ENCODE measurements at regions not wholly inside any gene's neighbourhood (a gene's known extent, or its start where the extent isn't known, plus 50 kb on each side); places are given as distances from the start of the nearest gene placed in this dataset.

GRCh38 chr9:117465706-117466105 lies 50.8 kb upstream of the ASTN2 start:
- Histone ChIP-seq H3K27me3 (no peaks in the 10 kb centered on the region), H3K36me3 (no peaks in the 10 kb centered on the region), H3K4me3 (no peak overlapping the region), H3K4me1 (peaks cover 2% of the 10 kb centered on the region), H4K20me1 (no peaks in the 10 kb centered on the region), H3K27ac (no peak overlapping the region), H3K9ac (no peak overlapping the region), H3K4me2 (no peak overlapping the region), H3K9me3 (no peaks in the 10 kb centered on the region)
- TF ChIP-seq Cebpa-rat (IDR thresholded peaks at IDR 0.05), result no peak

GRCh38 chr9:117464941-117465616 lies 50.2 kb upstream of the ASTN2 start:
- Histone ChIP-seq H3K27me3 (no peaks in the 10 kb centered on the region), H3K9me3 (no peaks in the 10 kb centered on the region), H3K4me1 (no peaks in the 10 kb centered on the region)

More at GRCh38 chr9:117464941-117465616, 50.2 kb upstream of the ASTN2 start:
- no peak overlapping the region for H3K9ac ChIP-seq
- H3K27ac ChIP-seq, result no peak overlapping the region
- H3K4me3 ChIP-seq, result no peak overlapping the region
- no peaks in the 10 kb centered on the region for H4K20me1 ChIP-seq
- no peak overlapping the region for H3K4me2 ChIP-seq
- H3K36me3 ChIP-seq, result no peaks in the 10 kb centered on the region
- no peak for TF ChIP-seq Cebpa-rat (IDR thresholded peaks at IDR 0.05)

Measured in BLaER1 (cell line).